NCI-H774 (cell line): ENCODE measurements at regions not wholly inside any gene's neighbourhood (a gene's known extent, or its start where the extent isn't known, plus 50 kb on each side); places are given as distances from the start of the nearest gene placed in this dataset.
"Not testable (repeated sequence)": the region's sequence is repeated elsewhere in the genome, so short reads cannot be mapped to it uniquely, and the experiment has no call there.

Experiments
- DNase-seq: peaks from one replicate; lab custom pipeline; 2025; lab: John Stamatoyannopoulos, UW

GRCh38 chr1:206312274-206312665, 108.9 kb downstream of the SRGAP2 start:
- not testable (repeated sequence) for DNase-seq

DNA sequence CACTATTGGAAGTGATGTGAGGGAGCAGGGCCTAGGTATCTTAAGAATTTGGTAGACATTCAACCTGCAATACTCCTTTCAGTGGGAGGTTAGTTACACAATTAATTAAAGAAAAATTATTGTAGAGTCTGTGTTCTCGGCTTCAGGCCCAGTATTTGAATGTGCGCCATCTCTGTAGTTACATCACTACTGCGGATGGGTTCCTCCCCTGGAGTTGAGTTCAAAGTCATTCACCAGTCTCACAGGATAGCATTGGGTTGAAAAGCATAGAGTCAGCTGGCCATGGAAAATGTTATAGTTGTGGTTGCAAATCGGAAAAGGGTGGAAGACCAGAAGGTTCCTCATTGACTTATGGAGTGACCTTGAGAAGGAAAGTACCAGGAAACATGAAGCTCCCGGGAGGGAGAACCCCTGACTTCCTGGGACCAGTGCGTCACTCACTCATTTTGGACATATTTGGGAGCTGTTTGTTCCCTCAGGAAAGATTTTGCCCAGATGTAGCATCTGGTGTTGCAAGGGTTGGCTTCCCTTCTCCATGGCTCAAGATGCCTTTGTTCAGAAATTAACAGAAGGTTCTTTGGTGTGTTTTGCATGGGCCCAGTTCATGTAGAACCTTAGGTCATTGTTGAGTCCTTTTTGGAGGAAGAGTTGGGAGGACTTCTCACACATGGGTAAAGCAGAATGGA, 111.8 kb downstream of the SRGAP2 start:
- not testable (repeated sequence) for DNase-seq

- DNase-seq = not testable (repeated sequence)
Observed at GRCh38 chr1:206316901-206317300, 113.6 kb downstream of the SRGAP2 start.

GRCh38 chr1:206317878-206318514, 114.7 kb downstream of the SRGAP2 start:
- not testable (repeated sequence) for DNase-seq

DNA sequence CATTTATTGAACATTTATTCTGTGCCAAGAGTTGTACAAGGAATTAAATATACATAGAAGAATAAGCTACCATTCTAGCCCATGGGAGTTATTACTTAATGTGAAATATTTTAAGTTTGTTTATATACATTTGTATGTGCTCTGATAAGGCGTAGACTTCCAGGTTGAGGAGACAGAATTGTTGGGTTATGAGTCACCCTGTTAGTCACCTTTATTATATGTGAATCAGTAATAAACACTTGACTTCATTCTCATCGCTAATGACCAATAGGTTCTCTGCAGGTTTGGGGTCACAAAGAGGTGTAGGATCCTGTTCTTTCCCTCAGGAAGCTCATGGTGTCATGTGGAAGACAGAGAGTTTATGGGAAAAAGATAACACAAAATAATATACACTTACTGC, 116.9 kb downstream of the SRGAP2 start:
- not testable (repeated sequence) for DNase-seq

DNA sequence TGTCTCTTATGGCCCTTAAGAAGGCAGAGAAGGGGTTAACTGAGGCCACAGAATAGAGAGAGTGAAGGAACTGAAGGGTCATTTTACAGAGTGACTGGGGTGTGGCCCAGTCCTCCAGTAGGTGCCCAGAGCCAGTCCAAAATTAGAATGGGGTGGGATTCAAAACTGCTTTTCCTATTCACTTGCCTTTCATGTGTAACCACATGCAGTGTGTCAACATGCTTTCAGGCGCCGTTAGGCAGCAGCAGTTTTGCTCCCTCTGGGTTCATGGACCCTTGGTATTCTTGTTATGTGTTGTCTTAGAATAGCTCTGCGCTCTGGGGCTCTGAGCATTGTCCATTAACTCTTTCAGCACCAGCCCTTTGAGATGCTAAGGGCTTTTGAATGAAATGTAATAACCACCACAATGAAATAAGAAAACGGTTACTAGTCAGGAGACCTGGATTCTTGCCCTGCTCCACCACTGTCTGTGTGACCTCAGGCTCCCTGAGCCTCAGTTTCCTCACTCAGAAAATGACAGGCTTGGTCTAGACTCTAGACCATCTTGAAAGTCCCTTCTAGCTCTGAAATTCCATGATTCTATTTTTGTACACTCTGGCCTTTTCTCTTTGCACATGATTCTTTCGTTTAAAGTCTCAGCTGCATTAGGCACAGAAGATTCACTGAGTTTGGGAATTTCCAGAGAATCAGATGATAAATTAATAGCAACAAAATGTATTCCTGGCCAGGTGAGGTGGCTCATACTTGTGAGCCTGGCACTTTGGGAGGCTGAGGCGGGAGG, 123.0 kb downstream of the SRGAP2 start:
- not testable (repeated sequence) for DNase-seq

GRCh38 chr1:206331597-206331996, 128.3 kb downstream of the SRGAP2 start:
- DNase-seq = not testable (repeated sequence)

GRCh38 chr1:206333316-206333715, 130.0 kb downstream of the SRGAP2 start:
- DNase-seq = not testable (repeated sequence)

GRCh38 chr1:206333897-206334296, 130.6 kb downstream of the SRGAP2 start:
- DNase-seq = not testable (repeated sequence)

- not testable (repeated sequence) for DNase-seq
Observed at GRCh38 chr1:206334481-206334880, 131.1 kb downstream of the SRGAP2 start.

- not testable (repeated sequence) for DNase-seq
Observed at GRCh38 chr1:206335162-206335561, 131.8 kb downstream of the SRGAP2 start.

- not testable (repeated sequence) for DNase-seq
Observed at GRCh38 chr1:206335875-206336846, 132.8 kb downstream of the SRGAP2 start.

GRCh38 chr1:206337024-206337423, 133.3 kb upstream of the IKBKE start:
- DNase-seq = not testable (repeated sequence)

- not testable (repeated sequence) for DNase-seq
Observed at GRCh38 chr1:206350493-206351275, 119.6 kb upstream of the IKBKE start.

DNA sequence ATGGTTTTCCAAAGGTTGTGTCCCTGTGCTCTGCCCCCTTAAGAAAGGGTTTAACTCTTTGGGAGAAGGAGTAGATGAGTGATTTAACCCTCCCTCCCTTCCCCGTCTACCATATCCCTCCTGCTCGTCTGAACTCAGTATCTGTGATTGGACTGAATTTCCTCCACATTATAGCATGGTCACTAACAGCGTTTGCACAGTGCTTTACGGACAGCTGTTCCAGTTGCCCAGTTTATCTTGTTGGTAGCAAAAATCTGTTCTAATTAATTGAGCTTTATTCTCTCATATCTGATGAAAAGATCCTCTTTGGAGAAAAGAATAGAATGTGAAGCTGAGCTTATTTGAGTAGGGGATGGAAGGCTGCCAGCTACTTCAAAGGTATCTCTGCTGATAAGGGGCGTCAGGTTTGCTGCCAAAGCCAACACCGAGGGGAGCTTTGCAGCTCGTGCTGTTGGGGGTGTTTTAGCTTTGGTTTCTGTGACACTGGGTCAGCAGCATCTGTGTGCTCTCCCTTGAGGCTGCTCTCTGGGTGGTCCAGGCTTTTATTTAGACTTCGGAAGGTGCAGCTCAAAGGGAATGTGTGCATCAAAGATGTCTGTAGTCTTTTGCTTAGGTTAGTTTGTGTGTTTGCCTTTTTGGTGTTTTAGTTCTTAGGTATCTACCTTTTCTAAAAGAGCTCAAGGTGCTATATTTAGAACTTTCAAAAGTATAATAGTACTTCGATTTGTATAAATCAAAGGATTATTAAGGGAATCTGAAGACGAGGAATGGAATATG, 118.8 kb upstream of the IKBKE start:
- not testable (repeated sequence) for DNase-seq

- not testable (repeated sequence) for DNase-seq
Observed at GRCh38 chr1:206356310-206356709, 114.0 kb upstream of the IKBKE start.

DNA sequence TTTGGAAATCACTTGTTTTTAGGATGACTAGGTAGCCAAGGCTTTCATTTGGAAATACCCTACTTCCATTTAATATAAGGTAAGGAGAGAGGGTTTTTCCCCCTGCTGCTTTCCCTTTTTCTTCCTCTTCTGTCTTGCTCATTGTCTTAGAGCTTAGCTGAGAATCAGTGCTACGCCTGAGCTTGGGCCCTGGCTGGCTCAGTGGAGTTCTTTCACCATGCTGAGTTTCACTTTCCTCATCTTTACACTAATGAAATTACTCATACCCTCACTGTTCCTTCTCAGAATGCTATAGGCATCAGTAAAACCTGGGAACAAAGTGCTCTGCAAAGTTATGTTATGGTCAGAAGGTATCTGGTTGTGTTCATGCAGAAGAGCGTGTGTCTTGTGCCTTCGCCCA, 112.3 kb upstream of the IKBKE start:
- not testable (repeated sequence) for DNase-seq

- not testable (repeated sequence) for DNase-seq
Observed at GRCh38 chr1:206358771-206359170, 111.5 kb upstream of the IKBKE start.

GRCh38 chr1:206359377-206359776, 110.9 kb upstream of the IKBKE start:
- DNase-seq = not testable (repeated sequence)
